NCI-H748 (cell line): ENCODE measurements at regions not wholly inside any gene's neighbourhood (a gene's known extent, or its start where the extent isn't known, plus 50 kb on each side); places are given as distances from the start of the nearest gene placed in this dataset.

Source experiments
- DNase-seq: peaks from one replicate; lab custom pipeline; 2025; ENCODE audit not compliant: unreplicated experiment; lab: John Stamatoyannopoulos, UW

DNA sequence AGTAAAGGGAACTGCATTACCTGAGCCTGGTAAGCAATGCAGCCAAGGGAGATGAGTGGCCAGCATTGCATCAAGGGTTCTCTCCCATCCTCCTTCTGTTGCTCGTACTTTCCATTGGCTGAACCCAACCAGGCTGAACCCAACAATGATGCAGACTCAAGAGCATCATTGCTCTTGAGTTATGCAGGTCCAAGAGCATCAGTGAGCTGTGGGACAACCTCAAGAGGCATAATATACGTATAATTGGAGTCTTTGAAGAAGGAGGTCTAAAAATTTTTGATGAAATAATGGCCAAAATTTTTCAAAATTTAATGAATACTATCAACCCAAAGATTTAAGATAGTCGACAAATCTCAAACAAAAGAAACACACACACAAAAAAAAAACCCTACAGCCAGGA, 213.0 kb downstream of the RNF152 start:
- no peak for DNase-seq

GRCh38 chr18:61677435-61677970, 215.3 kb downstream of the RNF152 start:
- DNase-seq = no peak

- no peak for DNase-seq
Observed at GRCh38 chr18:61676773-61677434, 215.9 kb downstream of the RNF152 start.

DNA sequence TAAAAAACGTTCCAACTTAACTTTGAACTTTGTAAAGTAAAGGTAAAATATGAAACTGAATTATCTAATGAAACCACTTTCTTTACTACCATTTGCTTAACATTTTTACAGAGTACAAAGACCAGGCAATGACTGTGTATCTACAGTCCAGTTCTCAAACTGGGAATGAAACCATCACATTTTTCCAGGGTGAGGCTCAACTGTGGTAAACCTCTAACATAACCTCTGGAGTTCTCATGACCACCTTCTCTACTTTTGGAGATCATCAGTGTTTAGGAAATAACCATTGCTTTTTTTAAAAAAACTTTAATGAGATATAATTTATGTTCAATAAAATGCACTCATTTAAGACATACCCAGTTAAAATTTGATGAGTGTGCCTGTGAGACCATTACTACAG, 223.5 kb downstream of the RNF152 start:
- DNase-seq = no peak

- DNase-seq = no peak
Observed at GRCh38 chr18:61666876-61667590, 225.8 kb downstream of the RNF152 start.

- DNase-seq = no peak
Observed at GRCh38 chr18:61664419-61665084, 228.3 kb downstream of the RNF152 start.

GRCh38 chr18:61662726-61663125, 230.1 kb downstream of the RNF152 start:
- no peak for DNase-seq

GRCh38 chr18:61658431-61658830, 234.4 kb downstream of the RNF152 start:
- no peak for DNase-seq

DNA sequence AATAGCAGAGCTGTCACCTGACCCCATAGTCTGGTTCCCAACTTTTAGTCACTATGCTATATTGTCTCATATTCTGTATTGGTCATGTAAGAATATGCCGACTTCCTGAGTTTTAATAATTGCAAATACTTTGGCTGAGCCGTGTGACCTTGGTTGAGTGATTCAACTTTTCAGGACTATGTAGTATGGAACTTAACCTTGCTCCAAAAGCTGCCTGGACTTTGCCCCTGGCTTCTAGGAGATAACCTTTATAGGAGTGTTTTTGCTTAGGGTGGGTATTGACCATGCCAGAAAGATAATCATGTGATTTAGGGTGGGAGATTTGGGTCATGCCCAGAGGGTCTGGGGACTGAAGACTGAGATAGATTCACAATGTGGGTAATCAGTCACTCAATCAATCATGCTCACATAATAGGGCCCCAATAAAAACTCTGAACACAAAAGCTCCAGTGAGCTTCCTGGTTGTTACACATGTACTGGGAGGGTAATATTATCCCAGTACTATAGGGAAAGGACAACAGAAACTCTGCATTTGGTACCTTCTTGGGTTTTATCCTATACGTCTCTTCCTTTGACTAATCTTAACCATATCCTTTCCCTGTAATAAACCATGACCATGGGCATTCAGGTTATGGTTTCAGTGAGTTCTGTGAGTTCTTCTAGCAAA, 235.6 kb downstream of the RNF152 start:
- no peak for DNase-seq

DNA sequence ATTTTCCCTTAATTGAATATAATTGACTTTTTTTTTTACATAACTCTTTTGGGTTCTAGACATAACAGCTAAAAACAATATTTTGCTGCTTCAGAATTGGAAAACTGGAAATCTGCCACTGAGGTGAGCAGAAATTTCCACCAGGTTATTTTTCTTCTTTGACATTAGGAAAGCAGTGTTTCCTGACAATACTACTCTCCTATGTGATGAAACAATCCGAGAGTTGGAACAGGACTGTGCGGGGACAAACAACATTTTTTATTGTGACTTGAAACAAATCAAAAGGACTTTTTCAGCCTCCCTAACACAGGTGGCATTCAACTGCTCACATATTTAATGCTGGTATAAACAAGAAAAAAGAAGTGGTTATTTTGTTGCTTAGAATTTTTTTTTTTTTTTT, 237.2 kb downstream of the RNF152 start:
- no peak for DNase-seq

DNA sequence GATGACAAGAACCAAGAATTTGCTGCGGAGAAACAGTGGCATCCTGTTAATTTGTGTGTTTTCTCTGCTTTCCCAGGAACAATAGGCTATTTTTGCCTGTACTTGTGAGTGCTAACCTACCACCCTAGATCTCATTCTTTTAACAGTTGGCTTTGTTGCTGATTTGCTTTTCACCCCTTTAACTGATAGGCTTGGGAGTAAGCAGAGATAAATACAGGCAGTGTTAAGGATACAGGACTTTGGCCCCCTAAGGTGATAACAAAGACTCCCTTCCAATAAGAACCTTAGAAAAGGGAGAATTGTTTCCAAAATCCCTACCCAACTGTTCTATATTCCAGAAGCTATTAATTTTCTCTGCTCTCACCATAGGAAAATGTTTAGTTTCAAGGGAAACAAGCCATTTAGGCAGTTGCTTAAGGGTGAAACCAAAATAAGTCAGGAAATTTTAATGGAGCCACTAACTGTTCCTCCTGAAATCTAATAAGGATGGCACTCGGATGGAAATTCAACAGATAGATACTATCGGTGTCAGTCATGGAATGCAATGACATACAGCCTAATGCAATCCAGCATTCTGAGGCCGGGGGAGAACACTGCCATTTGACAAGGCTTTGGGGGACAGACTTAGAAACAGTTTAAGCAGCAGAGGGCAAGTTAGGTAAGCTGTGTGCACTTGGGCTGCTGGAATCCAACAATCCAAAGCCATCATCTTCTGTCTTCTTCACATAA, 238.8 kb downstream of the RNF152 start:
- DNase-seq = no peak

DNA sequence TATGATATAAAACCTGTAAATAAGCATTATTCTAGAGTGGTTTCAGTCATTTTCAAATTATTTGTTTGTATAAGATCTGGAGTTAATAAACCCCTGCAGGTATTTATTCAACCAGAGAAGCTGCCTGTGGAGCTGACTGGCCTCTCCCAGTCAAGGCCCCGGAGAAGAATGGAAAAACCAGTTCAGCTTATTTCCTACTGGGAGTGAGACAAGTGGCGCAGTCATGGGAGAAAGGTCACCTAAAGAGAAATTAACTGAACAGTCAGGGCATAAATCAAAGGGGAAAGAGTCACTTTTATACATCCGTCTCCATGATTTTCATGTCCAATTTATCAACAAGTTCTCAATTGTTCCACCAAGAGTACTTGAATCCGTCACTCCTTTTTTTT, 240.9 kb downstream of the RNF152 start:
- DNase-seq = peak; percentile 29

GRCh38 chr18:61651145-61651879, 241.5 kb downstream of the RNF152 start:
- no peak for DNase-seq

GRCh38 chr18:61643884-61644647, 248.7 kb downstream of the RNF152 start:
- DNase-seq = peak; percentile 77

- DNase-seq = no peak
Observed at GRCh38 chr18:61639886-61640285, 252.9 kb downstream of the RNF152 start.

- DNase-seq = no peak
Observed at GRCh38 chr18:61637905-61638595, 254.8 kb downstream of the RNF152 start.

DNA sequence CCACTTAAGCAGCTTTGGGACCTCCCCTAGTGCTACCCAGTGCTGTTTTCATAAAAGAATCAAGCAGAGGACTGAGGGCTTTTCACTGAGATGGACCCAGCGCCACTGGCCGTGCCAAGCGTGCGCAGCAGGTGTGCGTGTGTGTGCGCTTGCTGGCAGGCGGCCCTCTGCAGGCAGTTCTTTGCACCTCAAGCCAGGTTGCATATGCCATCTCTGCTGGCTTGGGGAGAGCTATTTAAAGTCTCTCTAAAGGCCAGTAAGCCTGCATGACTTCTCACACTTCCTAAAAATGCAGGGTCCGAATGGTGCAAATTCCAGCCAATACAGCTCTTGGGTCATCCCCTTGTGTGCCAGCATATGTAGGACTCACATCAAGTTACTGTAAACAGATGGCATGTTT, 255.5 kb downstream of the RNF152 start:
- peak; percentile 49 for DNase-seq

DNA sequence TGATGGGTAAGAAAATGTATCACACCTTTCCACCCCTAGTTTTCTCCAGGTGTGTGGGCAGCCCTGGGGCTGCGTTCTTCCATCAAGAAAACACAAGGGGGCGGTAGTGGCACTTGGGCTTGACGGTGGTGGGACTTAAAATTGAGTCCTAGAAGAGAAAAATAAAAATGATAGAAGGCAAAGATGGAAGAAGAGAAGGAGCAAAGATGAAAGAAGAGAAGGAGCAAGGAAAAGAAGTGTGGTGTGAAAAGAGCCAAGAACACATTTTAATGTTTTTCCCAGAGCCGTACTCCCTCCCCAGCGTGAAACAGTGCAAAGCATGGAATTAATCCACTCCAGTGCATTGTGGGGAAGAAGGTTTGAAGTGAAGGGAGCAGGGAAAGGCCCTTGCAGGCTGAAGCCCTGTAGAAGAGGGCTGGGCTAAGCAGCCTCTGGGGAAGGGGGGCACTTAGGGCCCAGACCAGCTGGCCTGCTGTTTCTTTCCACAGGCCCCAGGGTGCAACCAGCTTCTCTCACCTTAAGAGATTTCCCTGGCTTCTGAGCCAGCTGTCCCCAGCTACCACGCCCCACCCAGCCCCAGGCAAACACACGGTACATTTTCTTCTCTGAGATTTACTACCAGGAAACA, 256.8 kb downstream of the RNF152 start:
- DNase-seq = peak; percentile 93
